GM10248 (cell line): ENCODE measurements at regions not wholly inside any gene's neighbourhood (a gene's known extent, or its start where the extent isn't known, plus 50 kb on each side); places are given as distances from the start of the nearest gene placed in this dataset.

Experiments used
- CTCF ChIA-PET: fragments of 300-600 bp; sonication (Branson Sonifier 250); formaldehyde crosslinking; extraction: SDS; loops from one replicate; lab custom pipeline; 2021; ENCODE audit warnings: antibody characterized with exemption; lab: Yijun Ruan, JAX
- POLR2A ChIA-PET: fragments of 350-650 bp; sonication (Branson Sonifier 250); formaldehyde crosslinking; extraction: SDS; loops from one replicate; lab custom pipeline; 2020; ENCODE audit warnings: antibody characterized with exemption; lab: Yijun Ruan, JAX
- DNase-seq: peaks from one replicate; pipeline ENCODE4 v3.0.0; 2012; ENCODE audit errors: extremely low spot score
- TF ChIP-seq, protein P1 (sequence below): IDR thresholded peaks from 2 replicates; pipeline ENCODE4 v1.5.1; 2012; ENCODE audit warnings: mild to moderate bottlenecking, low read depth; ENCODE audit errors: extremely low read depth, missing control alignments, control extremely low read depth

DNA sequence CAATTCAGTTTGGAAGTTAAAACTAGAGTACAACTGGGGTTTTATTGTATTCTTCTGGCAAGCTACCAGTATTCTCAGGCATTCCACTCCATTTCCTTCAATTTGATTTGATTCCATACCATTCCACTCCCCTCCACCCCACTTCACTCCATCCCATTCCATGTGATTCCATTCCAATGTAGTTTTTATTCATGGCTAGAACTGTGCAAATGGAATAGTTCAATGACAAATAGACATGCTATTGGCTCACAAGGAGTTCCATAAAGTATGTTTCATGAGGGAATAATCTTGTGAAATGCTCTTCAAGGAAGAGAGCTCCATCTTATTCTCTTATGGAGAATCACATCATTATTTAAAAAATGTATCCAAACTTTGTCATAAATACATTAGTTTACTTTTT, 285.0 kb upstream of the BMP2 start:
- no peak for DNase-seq
- ChIA-PET POLR2A (no interaction called here), CTCF (no interaction called here)
- TF ChIP-seq, protein P1, sequence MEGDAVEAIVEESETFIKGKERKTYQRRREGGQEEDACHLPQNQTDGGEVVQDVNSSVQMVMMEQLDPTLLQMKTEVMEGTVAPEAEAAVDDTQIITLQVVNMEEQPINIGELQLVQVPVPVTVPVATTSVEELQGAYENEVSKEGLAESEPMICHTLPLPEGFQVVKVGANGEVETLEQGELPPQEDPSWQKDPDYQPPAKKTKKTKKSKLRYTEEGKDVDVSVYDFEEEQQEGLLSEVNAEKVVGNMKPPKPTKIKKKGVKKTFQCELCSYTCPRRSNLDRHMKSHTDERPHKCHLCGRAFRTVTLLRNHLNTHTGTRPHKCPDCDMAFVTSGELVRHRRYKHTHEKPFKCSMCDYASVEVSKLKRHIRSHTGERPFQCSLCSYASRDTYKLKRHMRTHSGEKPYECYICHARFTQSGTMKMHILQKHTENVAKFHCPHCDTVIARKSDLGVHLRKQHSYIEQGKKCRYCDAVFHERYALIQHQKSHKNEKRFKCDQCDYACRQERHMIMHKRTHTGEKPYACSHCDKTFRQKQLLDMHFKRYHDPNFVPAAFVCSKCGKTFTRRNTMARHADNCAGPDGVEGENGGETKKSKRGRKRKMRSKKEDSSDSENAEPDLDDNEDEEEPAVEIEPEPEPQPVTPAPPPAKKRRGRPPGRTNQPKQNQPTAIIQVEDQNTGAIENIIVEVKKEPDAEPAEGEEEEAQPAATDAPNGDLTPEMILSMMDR, result no peak

DNA sequence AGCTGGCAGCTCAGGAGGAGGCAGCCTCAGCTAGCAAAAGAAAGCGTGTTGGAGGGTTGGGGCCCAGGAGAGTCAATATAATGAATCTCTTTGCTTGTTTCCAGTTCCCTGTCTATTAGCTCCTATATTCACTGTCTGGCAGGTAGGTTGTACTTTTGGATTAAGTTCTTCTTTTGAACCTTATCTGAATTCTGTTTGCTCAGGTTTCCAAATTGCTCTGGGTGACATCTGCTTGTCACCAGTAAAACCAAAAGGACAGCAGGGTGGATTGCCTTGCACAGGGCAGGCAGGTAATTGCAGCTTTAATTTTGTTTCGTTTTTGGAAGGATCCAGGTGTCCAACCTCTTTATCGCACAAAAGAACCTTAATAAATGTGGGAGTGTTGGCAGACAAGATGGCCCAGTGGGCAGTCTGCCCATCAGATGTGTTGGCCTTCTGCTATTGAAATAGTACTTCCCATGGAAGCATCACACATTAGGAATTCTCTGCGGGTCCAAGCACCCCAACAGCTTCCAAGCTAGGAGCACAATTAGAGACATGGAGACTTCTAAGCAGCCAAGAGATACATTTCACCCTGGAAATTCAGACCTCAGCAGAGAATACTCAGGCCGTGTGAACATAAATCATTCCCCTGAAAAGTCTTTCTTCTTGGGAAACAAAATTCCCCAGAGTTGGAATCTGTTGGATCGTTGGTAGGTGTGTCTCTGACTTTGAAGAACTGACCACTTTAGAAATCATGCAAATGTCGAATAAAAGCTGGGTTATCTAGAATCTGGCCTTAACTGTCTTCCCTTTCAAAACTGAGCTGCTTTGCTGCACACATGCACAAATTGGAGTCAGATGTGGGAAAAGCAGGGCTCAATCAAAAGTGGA, 286.9 kb upstream of the BMP2 start:
- POLR2A ChIA-PET, result no interaction called here
- CTCF ChIA-PET, result no interaction called here
- TF ChIP-seq, protein P1, result no peak
- no peak for DNase-seq

DNA sequence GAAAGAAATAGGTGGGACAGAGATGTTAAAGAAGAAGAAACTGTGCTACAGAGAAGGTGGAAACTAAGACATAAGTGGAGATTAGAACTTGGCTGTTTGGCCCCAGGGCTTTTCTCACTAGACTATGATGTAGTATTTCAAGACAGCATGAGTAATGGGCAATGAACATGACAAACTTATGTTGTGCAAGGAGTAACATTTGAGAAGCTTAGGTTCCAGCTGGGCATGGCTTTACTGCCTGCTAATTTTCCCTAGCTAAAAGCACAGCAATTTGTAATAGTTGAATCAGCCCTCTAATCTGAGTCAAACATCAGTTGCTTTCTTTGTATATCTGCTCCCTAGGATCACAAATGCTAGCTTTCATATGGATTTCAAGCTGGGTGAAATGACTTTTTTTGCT, 294.3 kb upstream of the BMP2 start:
- DNase-seq, result no peak
- POLR2A ChIA-PET, result no interaction called here
- TF ChIP-seq, protein P1, result no peak
- CTCF ChIA-PET, result interaction anchor here (1.3 to 1.9 kb wide), 3 partner anchors 9 to 20 kb away, joined by 4 to 5 read pairs (median 4); no protein-coding TSS in a partner anchor

DNA sequence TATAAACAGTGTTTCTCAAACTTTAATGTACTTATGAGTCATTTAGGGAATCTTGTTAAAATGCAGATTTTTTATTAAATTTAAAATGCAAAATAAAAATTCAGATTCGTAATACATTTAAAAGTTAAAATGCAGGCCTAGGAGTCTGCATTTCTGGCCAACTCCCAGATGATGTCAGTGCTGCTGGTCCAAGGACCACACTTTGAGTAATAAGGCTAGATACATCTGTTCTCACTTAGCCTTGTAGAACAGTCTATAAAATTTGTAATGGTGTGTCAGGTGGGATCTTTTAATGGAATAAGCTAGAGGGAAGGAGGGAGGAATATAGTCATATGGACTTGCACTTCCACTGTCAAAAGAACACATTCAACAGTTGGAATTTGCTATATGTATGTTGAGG, 295.6 kb upstream of the BMP2 start:
- POLR2A ChIA-PET, result no interaction called here
- CTCF ChIA-PET, result interaction anchor here (1.9 kb wide), 1 partner anchor 8 kb away, joined by 5 read pairs; no protein-coding TSS in a partner anchor
- TF ChIP-seq, protein P1, result no peak

DNA sequence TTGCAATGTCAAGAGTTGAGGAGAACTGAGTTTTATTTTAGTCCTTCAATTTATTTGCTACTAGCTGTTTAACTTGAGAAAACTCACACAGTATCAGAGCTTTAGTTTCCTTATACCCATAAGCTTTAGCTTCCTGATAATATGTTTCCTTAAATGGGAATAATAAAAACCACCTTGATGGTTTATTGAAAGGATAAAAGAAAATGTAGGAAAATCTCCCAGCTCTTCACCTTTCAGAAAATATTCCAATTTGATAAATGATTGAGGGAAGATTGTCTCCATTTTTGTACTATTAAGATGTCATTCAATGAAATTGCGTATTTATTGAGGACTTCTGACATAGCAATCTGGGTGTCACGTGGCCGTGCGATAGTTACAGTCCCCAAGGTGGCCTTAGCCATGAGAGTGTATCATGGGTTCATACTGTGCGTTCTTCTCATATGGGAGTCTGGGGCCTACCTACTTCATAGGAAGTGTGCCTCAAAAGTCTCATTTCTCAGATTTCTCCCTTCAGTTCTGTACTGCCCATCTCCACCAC, 296.3 kb upstream of the BMP2 start:
- ChIA-PET POLR2A (no interaction called here), CTCF (interaction anchor here (1.6 kb wide), 1 partner anchor 16 kb away, joined by 3 read pairs; no protein-coding TSS in a partner anchor)

More for the DNA sequence above, 295.6 kb upstream of the BMP2 start:
- no peak for DNase-seq

DNA sequence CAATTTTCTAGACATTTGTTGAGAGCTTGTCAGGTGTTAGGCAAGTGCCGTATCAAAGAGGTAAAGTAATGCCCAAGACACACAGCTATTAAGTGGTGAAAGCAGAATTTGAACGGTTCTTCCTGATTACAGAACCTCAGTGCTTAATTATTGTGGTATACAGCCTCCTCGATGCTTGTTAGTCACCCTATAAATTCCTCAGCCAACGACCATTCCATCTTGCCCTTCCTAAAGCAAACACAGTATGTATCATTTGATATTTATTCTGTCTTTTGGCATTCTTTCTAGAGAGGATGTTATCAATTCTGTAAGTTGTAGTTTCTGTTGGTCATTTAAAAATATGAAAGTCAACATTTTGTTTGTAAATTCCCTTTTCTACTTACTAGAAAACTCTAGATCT, 297.8 kb upstream of the BMP2 start:
- ChIA-PET CTCF (interaction anchor here (1.6 kb wide), 1 partner anchor 17 kb away, joined by 3 read pairs; no protein-coding TSS in a partner anchor), POLR2A (no interaction called here)
- no peak for DNase-seq
- TF ChIP-seq, protein P1, result no peak

More for the DNA sequence above, 296.3 kb upstream of the BMP2 start:
- no peak for DNase-seq
- TF ChIP-seq, protein P1, result no peak
